ENCODE measurements at regions not wholly inside any gene's neighbourhood (a gene's known extent, or its start where the extent isn't known, plus 50 kb on each side); places are given as distances from the start of the nearest gene placed in this dataset.

- WGBS, 2 experiments (ENCODE audit: insufficient coverage in 1 of 2, insufficient read length in 1 of 2): 64 to 87% methylated on average over 11 to 14 of the region's 14 CpGs
- Histone ChIP-seq H3K4me3 (ENCODE audit: low read length) (no peak overlapping the region), H3K9me3 (ENCODE audit: control insufficient read depth, low read length) (no peaks in the 10 kb centered on the region), H3K9ac (ENCODE audit: extremely low read depth, low read length, poor library complexity, severe bottlenecking) (no peak overlapping the region), H3K36me3 (ENCODE audit: control insufficient read depth, insufficient read depth, low read length) (no peaks in the 10 kb centered on the region), H3K27ac (ENCODE audit: low read depth, low read length) (peak overlapping the region; percentile 82), H3K4me1 (ENCODE audit: control insufficient read depth, insufficient read depth, low read length) (no peaks in the 10 kb centered on the region), H3K27me3 (ENCODE audit: control insufficient read depth, insufficient read depth, low read length, poor library complexity, severe bottlenecking) (no peaks in the 10 kb centered on the region)
- Mint-ChIP-seq H3K4me1 (peaks cover 12% of the 10 kb centered on the region), H3K9me3 (no peaks in the 10 kb centered on the region), H3K27me3 (ENCODE audit: insufficient read depth) (peaks cover 48% of the 10 kb centered on the region), H3K27ac (no peak overlapping the region), H3K36me3 (ENCODE audit: low read depth) (no peaks in the 10 kb centered on the region), H3K4me3 (no peak overlapping the region)
- peak; percentile 53 for DNase-seq
- no peak for TF ChIP-seq CTCF (conservative IDR thresholded peaks at IDR 0.05)
These were observed 134.2 kb upstream of the CPHXL start for GRCh38 chr16:75860326-75861053.

- Histone ChIP-seq H3K36me3 (ENCODE audit: control insufficient read depth, insufficient read depth, low read length) (no peaks in the 10 kb centered on the region), H3K4me3 (ENCODE audit: low read length) (no peak overlapping the region), H3K27ac (ENCODE audit: low read depth, low read length) (peak overlapping the region; percentile 7), H3K27me3 (ENCODE audit: control insufficient read depth, insufficient read depth, low read length, poor library complexity, severe bottlenecking) (no peaks in the 10 kb centered on the region), H3K4me1 (ENCODE audit: control insufficient read depth, insufficient read depth, low read length) (no peaks in the 10 kb centered on the region), H3K9me3 (ENCODE audit: control insufficient read depth, low read length) (no peaks in the 10 kb centered on the region), H3K9ac (ENCODE audit: extremely low read depth, low read length, poor library complexity, severe bottlenecking) (no peak overlapping the region)
- WGBS, 2 experiments (ENCODE audit: insufficient coverage in 1 of 2, insufficient read length in 1 of 2): 89 to 92% methylated on average over 5 to 10 of the region's 10 CpGs
- Mint-ChIP-seq H3K27ac (no peak overlapping the region), H3K4me3 (no peak overlapping the region), H3K27me3 (ENCODE audit: insufficient read depth) (peaks cover 39% of the 10 kb centered on the region), H3K36me3 (ENCODE audit: low read depth) (no peaks in the 10 kb centered on the region), H3K4me1 (peaks cover 12% of the 10 kb centered on the region), H3K9me3 (no peaks in the 10 kb centered on the region)
- TF ChIP-seq CTCF (conservative IDR thresholded peaks at IDR 0.05): no peak
- DNase-seq: no peak
These were observed 135.2 kb upstream of the CPHXL start for GRCh38 chr16:75861311-75862097.

- 91 to 96% methylated on average over 3 to 8 of the region's 8 CpGs for WGBS, 2 experiments (ENCODE audit: insufficient coverage in 1 of 2, insufficient read length in 1 of 2)
- H3K9ac ChIP-seq (ENCODE audit: extremely low read depth, low read length, poor library complexity, severe bottlenecking): no peak overlapping the region
- H3K9me3 ChIP-seq (ENCODE audit: control insufficient read depth, low read length): no peaks in the 10 kb centered on the region
- H3K27ac ChIP-seq (ENCODE audit: low read depth, low read length): peak overlapping the region; percentile 7
- Mint-ChIP-seq H3K4me1 (peaks cover 14% of the 10 kb centered on the region), H3K36me3 (ENCODE audit: low read depth) (no peaks in the 10 kb centered on the region), H3K9me3 (no peaks in the 10 kb centered on the region), H3K27ac (no peak overlapping the region), H3K27me3 (ENCODE audit: insufficient read depth) (peaks cover 36% of the 10 kb centered on the region), H3K4me3 (no peak overlapping the region)
- no peak for TF ChIP-seq CTCF (conservative IDR thresholded peaks at IDR 0.05)
- H3K27me3 ChIP-seq (ENCODE audit: control insufficient read depth, insufficient read depth, low read length, poor library complexity, severe bottlenecking): no peaks in the 10 kb centered on the region
- no peaks in the 10 kb centered on the region for H3K36me3 ChIP-seq (ENCODE audit: control insufficient read depth, insufficient read depth, low read length)
- no peak overlapping the region for H3K4me3 ChIP-seq (ENCODE audit: low read length)
- no peak for DNase-seq
- no peaks in the 10 kb centered on the region for H3K4me1 ChIP-seq (ENCODE audit: control insufficient read depth, insufficient read depth, low read length)
These were observed 135.8 kb upstream of the CPHXL start for GRCh38 chr16:75862098-75862386.
